ENCODE measurements at regions not wholly inside any gene's neighbourhood (a gene's known extent, or its start where the extent isn't known, plus 50 kb on each side); places are given as distances from the start of the nearest gene placed in this dataset.

DNA sequence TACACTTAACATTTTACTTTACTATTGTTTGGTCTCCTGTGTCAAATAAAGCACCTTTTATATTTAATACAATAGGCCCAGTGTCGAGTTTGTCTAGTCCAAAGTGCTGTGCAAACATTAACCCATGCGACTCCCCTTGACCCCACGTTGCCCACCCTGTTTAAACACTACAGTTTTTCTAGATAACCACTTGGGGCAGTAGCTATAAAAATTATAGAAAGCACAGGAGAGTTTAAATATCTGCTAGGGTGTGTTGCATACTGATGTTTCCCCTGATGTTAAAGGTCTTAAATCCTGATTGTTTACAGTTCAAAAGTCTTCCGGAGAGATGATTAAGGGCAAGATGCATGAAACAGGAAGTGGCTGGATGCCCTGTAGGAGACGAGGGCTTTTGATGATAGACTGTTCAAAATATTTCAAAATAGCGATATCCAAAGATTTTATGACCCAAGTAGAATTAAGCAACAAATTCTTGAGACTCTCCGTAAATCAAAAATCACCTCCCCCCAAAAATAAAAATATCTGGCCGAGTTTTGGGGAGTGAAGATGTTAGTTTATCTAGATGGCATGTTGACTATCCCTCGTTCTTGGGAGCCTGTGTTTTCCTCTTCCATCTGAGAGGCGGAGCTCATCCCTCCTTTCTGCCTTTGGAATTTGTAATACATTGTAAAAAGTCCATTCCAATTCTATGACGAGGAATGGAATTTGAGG, 167.1 kb downstream of the FGF9 start:
- Histone ChIP-seq H3K9ac (ENCODE audit: low read length) (no peak overlapping the region), H3K4me3 (ENCODE audit: low read depth in 1 of 2, low read length in 2 of 2) (no peak overlapping the region), H3K27me3 (ENCODE audit: control insufficient read depth in 1 of 2, insufficient read depth in 2 of 2, low read length in 2 of 2) (no peaks in the 10 kb centered on the region), H3K4me1 (ENCODE audit: insufficient read depth, low read length) (no peaks in the 10 kb centered on the region), H3K36me3 (ENCODE audit: insufficient read depth, low read length) (no peaks in the 10 kb centered on the region), H3K9me3 (ENCODE audit: low read length) (no peaks in the 10 kb centered on the region), H3K27ac (ENCODE audit: low read depth, low read length) (no peak overlapping the region)

DNA sequence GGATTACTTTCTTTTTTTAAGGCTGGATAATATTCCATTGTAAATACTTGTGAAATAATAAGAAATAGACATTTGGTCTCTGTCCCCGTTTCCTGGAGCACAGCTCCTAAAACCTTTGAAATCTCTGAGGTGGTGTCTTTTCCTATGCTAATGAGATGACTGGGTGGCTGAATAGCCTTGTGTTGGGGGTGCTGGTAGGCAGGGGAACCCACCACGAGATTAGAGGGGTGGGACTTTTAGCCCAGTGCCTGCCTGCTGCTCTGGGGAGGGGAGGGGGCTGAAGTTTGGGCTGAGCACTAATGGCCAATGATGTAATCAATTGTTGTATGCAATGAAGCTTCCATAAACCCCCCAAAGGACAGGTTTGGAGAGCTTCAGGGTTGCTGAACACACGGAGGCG, 175.7 kb downstream of the FGF9 start:
- Histone ChIP-seq H3K9me3 (ENCODE audit: low read length) (no peaks in the 10 kb centered on the region), H3K27me3 (ENCODE audit: control insufficient read depth in 1 of 2, insufficient read depth in 2 of 2, low read length in 2 of 2) (no peaks in the 10 kb centered on the region), H3K9ac (ENCODE audit: low read length) (no peak overlapping the region), H3K4me3 (ENCODE audit: low read depth in 1 of 2, low read length in 2 of 2) (no peak overlapping the region), H3K4me1 (ENCODE audit: insufficient read depth, low read length) (peaks cover 17% of the 10 kb centered on the region), H3K27ac (ENCODE audit: low read depth, low read length) (no peak overlapping the region), H3K36me3 (ENCODE audit: insufficient read depth, low read length) (no peaks in the 10 kb centered on the region)

GRCh38 chr13:21849323-21849722, 178.4 kb downstream of the FGF9 start:
- no peak overlapping the region for H3K27ac ChIP-seq (ENCODE audit: low read depth, low read length)
- no peak overlapping the region for H3K9ac ChIP-seq (ENCODE audit: low read length)
- no peaks in the 10 kb centered on the region for H3K27me3 ChIP-seq (ENCODE audit: control insufficient read depth in 1 of 2, insufficient read depth in 2 of 2, low read length in 2 of 2)
- no peaks in the 10 kb centered on the region for H3K9me3 ChIP-seq (ENCODE audit: low read length)
- no peak overlapping the region for H3K4me3 ChIP-seq (ENCODE audit: low read depth in 1 of 2, low read length in 2 of 2)
- no peaks in the 10 kb centered on the region for H3K36me3 ChIP-seq (ENCODE audit: insufficient read depth, low read length)
- H3K4me1 ChIP-seq (ENCODE audit: insufficient read depth, low read length): peaks cover 18% of the 10 kb centered on the region

GRCh38 chr13:21850013-21851006, 179.4 kb downstream of the FGF9 start:
- H3K9me3 ChIP-seq (ENCODE audit: low read length): no peaks in the 10 kb centered on the region
- H3K4me1 ChIP-seq (ENCODE audit: insufficient read depth, low read length): peaks cover 18% of the 10 kb centered on the region
- no peak overlapping the region for H3K4me3 ChIP-seq (ENCODE audit: low read depth in 1 of 2, low read length in 2 of 2)
- H3K36me3 ChIP-seq (ENCODE audit: insufficient read depth, low read length): no peaks in the 10 kb centered on the region
- H3K9ac ChIP-seq (ENCODE audit: low read length): no peak overlapping the region
- H3K27me3 ChIP-seq (ENCODE audit: control insufficient read depth in 1 of 2, insufficient read depth in 2 of 2, low read length in 2 of 2): no peaks in the 10 kb centered on the region
- H3K27ac ChIP-seq (ENCODE audit: low read depth, low read length): no peak overlapping the region

DNA sequence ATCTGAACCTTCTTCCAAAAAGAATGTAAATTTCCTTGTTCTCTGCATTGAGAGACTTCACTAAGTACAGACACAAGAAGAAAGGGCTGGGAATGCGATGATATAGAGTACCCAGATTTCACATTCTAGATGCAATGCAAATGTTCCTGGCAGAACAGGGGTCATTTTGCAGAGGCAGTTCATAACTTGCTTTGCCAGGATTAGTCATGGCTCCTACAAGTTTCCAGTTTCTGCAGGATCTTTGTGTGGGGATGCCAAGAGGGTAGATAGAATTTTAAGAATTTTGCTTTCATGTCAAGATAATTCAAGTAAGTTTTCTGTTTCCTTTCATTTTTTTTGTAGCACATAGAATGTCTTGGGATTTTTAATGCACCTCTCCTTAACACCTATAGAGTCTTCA, 181.2 kb downstream of the FGF9 start:
- H3K4me1 ChIP-seq (ENCODE audit: insufficient read depth, low read length): peaks cover 18% of the 10 kb centered on the region
- no peaks in the 10 kb centered on the region for H3K9me3 ChIP-seq (ENCODE audit: low read length)
- H3K27me3 ChIP-seq (ENCODE audit: control insufficient read depth in 1 of 2, insufficient read depth in 2 of 2, low read length in 2 of 2): no peaks in the 10 kb centered on the region
- H3K4me3 ChIP-seq (ENCODE audit: low read depth in 1 of 2, low read length in 2 of 2): no peak overlapping the region
- no peak overlapping the region for H3K9ac ChIP-seq (ENCODE audit: low read length)
- no peaks in the 10 kb centered on the region for H3K36me3 ChIP-seq (ENCODE audit: insufficient read depth, low read length)
- no peak overlapping the region for H3K27ac ChIP-seq (ENCODE audit: low read depth, low read length)

GRCh38 chr13:21853779-21854178, 182.9 kb downstream of the FGF9 start:
- no peaks in the 10 kb centered on the region for H3K9me3 ChIP-seq (ENCODE audit: low read length)
- no peak overlapping the region for H3K27ac ChIP-seq (ENCODE audit: low read depth, low read length)
- no peak overlapping the region for H3K9ac ChIP-seq (ENCODE audit: low read length)
- H3K27me3 ChIP-seq (ENCODE audit: control insufficient read depth in 1 of 2, insufficient read depth in 2 of 2, low read length in 2 of 2): no peaks in the 10 kb centered on the region
- H3K36me3 ChIP-seq (ENCODE audit: insufficient read depth, low read length): no peaks in the 10 kb centered on the region
- H3K4me1 ChIP-seq (ENCODE audit: insufficient read depth, low read length): peaks cover 18% of the 10 kb centered on the region
- no peak overlapping the region for H3K4me3 ChIP-seq (ENCODE audit: low read depth in 1 of 2, low read length in 2 of 2)

GRCh38 chr13:21868823-21869222, 197.9 kb downstream of the FGF9 start:
- Histone ChIP-seq H3K9ac (ENCODE audit: low read length) (no peak overlapping the region), H3K4me1 (ENCODE audit: insufficient read depth, low read length) (no peaks in the 10 kb centered on the region), H3K27ac (ENCODE audit: low read depth, low read length) (no peak overlapping the region)

DNA sequence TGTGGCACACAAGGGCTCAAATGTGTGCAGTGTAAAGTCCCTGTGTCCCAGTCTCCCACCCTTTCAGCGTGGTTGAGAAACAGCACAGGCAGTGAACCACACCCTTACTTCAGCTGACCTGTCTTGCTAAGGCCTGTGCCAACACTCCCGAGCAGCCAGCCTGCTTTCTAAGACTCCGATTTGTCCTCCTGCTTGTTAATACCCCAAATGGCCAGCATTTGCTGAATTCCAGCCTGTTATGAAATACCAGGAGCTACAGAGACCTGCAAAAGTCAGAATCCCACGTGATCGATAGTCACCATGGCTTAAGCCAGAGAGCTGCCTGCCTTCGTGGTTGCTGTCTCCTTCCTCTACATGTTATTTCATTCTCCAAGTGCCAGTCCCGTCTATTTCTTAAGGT, 200.5 kb downstream of the FGF9 start:
- H3K4me1 ChIP-seq (ENCODE audit: insufficient read depth, low read length): no peaks in the 10 kb centered on the region

More at GRCh38 chr13:21868823-21869222, 197.9 kb downstream of the FGF9 start:
- no peaks in the 10 kb centered on the region for H3K36me3 ChIP-seq (ENCODE audit: insufficient read depth, low read length)
- no peak overlapping the region for H3K4me3 ChIP-seq (ENCODE audit: low read depth in 1 of 2, low read length in 2 of 2)
- no peaks in the 10 kb centered on the region for H3K9me3 ChIP-seq (ENCODE audit: low read length)
- no peaks in the 10 kb centered on the region for H3K27me3 ChIP-seq (ENCODE audit: control insufficient read depth in 1 of 2, insufficient read depth in 2 of 2, low read length in 2 of 2)

GRCh38 chr13:21871919-21872318, 201.0 kb downstream of the FGF9 start:
- Histone ChIP-seq H3K4me3 (ENCODE audit: low read depth in 1 of 2, low read length in 2 of 2) (no peak overlapping the region), H3K9me3 (ENCODE audit: low read length) (no peaks in the 10 kb centered on the region), H3K4me1 (ENCODE audit: insufficient read depth, low read length) (no peaks in the 10 kb centered on the region), H3K36me3 (ENCODE audit: insufficient read depth, low read length) (no peaks in the 10 kb centered on the region), H3K27ac (ENCODE audit: low read depth, low read length) (no peak overlapping the region), H3K27me3 (ENCODE audit: control insufficient read depth in 1 of 2, insufficient read depth in 2 of 2, low read length in 2 of 2) (no peaks in the 10 kb centered on the region), H3K9ac (ENCODE audit: low read length) (no peak overlapping the region)

More for the DNA sequence above, 200.5 kb downstream of the FGF9 start:
- Histone ChIP-seq H3K9me3 (ENCODE audit: low read length) (no peaks in the 10 kb centered on the region), H3K27ac (ENCODE audit: low read depth, low read length) (no peak overlapping the region), H3K36me3 (ENCODE audit: insufficient read depth, low read length) (no peaks in the 10 kb centered on the region), H3K9ac (ENCODE audit: low read length) (no peak overlapping the region), H3K4me3 (ENCODE audit: low read depth in 1 of 2, low read length in 2 of 2) (no peak overlapping the region), H3K27me3 (ENCODE audit: control insufficient read depth in 1 of 2, insufficient read depth in 2 of 2, low read length in 2 of 2) (no peaks in the 10 kb centered on the region)

DNA sequence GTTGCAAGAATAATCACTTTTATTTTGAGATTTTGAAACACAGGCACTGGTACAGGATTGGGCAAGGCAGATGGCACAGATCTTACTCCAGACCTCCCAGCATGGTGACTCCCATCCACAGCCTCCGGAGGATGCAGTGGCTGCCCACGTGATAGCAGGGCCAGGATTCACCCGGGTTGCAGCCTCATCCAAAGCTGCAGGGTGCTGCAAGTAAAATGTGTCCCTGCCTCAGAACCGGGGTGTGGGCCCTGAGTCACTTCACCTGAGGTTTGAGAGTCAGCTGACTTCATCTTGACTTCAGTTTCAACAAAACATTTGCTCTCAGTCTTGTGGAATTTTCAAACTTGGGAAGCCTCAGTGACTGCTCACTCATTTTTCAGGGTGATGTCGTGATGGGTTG, 201.9 kb downstream of the FGF9 start:
- Histone ChIP-seq H3K36me3 (ENCODE audit: insufficient read depth, low read length) (no peaks in the 10 kb centered on the region), H3K4me3 (ENCODE audit: low read depth in 1 of 2, low read length in 2 of 2) (no peak overlapping the region), H3K27me3 (ENCODE audit: control insufficient read depth in 1 of 2, insufficient read depth in 2 of 2, low read length in 2 of 2) (no peaks in the 10 kb centered on the region), H3K9ac (ENCODE audit: low read length) (no peak overlapping the region), H3K9me3 (ENCODE audit: low read length) (no peaks in the 10 kb centered on the region), H3K27ac (ENCODE audit: low read depth, low read length) (no peak overlapping the region), H3K4me1 (ENCODE audit: insufficient read depth, low read length) (no peaks in the 10 kb centered on the region)

- Histone ChIP-seq H3K27me3 (ENCODE audit: control insufficient read depth in 1 of 2, insufficient read depth in 2 of 2, low read length in 2 of 2) (no peaks in the 10 kb centered on the region), H3K9ac (ENCODE audit: low read length) (no peak overlapping the region), H3K27ac (ENCODE audit: low read depth, low read length) (no peak overlapping the region), H3K36me3 (ENCODE audit: insufficient read depth, low read length) (no peaks in the 10 kb centered on the region), H3K4me3 (ENCODE audit: low read depth in 1 of 2, low read length in 2 of 2) (no peak overlapping the region), H3K4me1 (ENCODE audit: insufficient read depth, low read length) (no peaks in the 10 kb centered on the region), H3K9me3 (ENCODE audit: low read length) (no peaks in the 10 kb centered on the region)
These were observed 204.2 kb downstream of the FGF9 start for GRCh38 chr13:21875116-21875515.

Measured in muscle layer of colon (tissue), 2 donors.